ENCODE measurements at regions not wholly inside any gene's neighbourhood (a gene's known extent, or its start where the extent isn't known, plus 50 kb on each side); places are given as distances from the start of the nearest gene placed in this dataset.
"Not testable (repeated sequence)": the region's sequence is repeated elsewhere in the genome, so short reads cannot be mapped to it uniquely, and the experiment has no call there.

DNA sequence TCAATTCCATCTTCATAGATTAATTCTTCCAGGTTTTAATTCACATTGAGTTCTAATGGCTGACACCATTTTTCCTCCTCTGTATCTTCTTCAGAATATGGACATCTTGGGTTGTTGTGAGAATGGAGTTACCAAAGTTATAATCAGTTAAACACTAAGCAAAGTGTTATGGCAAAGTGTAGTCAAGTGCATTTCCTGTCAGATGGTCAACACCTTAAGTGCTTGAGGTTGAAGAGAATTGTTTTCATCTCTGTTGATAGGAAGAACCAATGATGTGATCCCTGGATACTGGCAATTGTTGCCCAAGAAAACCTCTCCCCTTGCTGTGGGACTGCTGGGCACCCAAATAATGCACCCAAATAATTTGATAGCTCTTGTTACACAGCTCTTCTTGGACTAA, 102.6 kb upstream of the SATB1 start:
- DNase-seq, result no peak

DNA sequence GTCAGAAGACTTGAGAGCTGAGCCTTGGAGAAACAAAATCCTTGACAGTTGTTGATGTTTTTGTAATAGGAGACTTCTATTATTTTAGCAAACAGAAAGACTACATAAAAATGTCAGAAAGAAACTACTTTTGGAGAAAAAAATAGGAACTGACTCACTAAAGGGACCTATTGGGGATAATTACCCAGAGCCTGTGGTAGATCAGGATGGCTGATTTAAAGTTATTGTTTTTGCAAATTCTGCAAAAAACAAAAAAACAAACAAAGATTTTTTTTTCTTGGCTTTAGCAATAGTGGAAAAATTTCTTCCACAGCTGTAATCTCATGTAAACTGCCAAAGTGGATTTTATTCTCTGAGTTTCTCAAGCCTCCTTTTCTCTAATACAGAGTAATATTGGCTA, 101.5 kb upstream of the SATB1 start:
- no peak for DNase-seq

DNA sequence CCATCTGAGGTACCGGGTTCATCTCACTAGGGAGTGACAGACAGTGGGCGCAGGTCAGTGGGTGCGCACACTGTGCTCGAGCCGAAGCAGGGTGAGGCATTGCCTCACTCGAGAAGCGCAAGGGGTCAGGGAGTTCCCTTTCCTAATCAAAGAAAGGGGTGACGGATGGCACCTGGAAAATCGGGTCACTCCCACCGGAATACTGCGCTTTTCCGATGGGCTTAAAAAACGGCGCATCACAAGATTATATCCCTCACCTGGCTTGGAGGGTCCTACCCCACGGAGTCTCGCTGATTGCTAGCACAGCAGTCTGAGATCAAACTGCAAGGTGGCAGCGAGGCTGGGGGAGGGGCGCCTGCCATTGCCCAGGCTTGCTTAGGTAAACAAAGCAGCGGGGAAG, 91.0 kb upstream of the SATB1 start:
- not testable (repeated sequence) for DNase-seq

DNA sequence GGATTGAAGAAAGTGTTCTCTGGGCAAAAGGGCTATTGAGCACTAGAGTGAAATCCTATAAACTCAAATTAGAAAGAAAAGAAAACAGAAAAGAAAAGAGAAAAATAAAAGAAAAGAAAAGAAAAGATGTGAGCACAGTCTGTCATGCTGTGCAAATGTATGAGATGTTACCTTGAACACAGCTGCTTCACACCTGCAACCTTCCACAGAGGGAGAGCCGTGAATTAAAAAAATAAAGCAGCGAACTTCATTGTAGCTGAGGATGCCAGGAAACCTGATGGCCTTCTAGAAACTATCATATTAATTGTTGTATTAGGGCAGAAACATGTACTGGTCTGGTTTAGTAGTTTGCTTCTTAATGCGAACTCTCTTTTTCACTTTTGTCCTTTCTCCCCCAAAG, 88.0 kb upstream of the SATB1 start:
- DNase-seq, result no peak

DNA sequence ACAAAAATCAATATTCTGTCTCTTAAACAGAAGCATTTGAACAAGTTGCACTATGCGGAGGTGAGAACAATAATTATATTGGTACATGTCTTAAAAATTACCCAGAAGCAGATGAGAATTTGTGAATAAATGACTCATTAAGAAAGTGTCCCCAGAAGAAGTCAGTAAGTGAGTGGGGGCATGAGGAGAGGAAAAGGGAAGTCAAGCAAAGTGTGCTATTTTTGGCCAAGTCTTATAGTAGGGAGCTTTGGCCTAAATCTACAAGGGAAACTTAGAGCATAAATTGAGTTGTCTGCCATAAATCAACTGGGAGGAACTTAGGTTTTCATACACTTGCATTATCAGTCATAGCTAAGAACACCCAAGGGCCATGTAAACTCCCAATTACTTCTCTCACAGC, 86.9 kb upstream of the SATB1 start:
- peak; percentile 67 for DNase-seq

DNA sequence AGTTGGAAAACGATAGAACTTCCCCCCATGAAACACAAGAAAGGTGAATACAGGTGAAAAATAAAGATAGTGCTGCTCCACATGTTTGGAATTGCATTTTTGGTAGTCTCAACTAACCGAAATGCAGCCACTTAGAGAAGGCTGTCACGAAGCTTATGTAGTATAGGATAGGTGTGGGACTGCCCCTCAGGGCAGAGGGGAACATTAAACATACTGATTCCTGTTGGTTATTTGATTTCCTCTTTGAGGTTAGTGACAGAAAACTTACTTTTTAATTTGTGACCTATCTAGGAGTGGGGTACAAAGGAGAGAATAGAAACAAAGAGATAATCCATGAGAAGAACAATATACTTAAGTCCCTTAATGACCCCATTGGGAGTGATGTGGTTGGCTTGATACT, 85.8 kb upstream of the SATB1 start:
- no peak for DNase-seq

DNA sequence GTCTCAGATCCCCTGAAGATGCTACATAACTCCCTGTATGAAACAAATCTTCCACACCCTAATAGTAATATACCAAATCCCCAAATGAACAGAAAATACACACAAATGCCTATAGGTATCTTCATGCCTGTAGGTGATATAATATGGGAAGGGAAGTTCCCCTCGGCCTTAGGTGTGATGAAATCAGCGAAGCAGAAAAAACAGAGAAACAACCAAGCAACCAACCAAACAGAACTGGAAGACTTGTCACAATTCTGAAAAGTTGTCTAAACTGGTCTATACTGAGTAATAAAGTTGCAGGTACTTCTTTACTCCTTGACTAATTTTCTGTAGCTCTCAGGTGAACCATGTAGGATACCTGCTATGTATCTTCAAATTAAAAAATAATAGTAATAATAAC, 82.2 kb upstream of the SATB1 start:
- no peak for DNase-seq

DNA sequence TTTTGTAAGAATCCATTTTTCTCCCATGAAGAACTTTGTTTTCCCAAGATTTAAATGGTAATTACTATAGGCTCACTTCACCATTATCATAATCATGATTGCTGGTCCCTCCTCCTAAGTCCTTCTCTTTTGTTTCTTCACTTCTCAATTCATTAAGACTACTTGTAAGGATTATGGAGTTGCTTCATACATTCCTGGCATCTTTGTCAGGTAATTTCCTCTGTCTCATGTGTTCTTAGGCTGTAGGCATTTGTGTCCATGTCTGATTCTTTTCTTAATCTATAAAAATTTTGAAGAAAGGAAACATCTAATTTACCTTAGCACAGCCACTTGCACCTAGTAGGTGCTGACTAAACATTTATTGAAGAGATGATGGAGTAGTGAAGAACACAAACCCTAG, 79.9 kb upstream of the SATB1 start:
- no peak for DNase-seq

DNA sequence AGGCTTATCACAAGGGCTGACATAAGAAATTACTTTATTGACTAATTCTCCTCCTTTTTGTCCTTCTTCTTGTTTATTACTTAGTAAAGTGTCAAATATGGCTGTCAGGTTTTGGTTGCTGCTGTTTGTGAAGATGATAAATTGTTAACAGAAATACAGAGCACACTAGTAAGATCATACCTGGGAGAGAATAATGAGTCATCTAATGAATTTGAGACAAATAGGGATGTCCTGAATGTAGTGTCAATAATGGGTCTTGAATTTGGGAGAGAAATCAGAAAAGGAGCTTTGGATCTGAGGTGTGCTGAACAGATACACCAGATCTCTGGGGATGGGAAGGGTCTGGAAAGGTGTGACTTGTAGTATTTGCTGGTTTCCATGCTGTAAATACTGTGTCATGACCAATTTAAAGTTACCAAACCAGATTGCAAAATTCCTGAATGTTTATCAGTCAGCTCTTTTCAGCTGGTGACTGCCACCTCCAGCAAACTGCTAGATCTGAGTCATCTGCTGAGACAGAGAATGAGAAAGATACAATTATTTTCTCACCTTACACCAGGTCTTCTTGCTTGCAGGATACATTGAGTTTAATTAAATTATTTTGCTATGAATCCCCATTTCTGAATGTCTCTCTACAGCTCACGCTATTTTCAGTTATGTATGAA, 76.7 kb upstream of the SATB1 start:
- DNase-seq, result peak; percentile 12

DNA sequence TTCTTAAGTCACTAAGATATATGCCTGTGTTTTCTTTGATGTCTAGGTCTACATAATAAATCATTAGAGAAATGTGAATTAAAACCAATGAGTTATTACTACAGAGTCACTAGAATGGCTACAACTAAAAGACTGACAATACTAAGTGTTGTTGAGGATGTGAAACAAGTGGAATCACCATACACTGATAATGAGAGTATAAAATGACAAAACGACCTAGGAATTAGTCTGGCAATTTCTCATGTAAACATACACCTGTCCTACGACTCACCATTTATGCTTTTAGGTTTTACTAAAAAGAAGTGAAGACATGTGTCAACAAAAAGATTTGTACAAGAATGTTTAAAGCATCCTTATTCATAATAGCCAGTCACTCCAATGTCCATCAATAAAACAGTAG, 75.2 kb upstream of the SATB1 start:
- DNase-seq, result no peak

DNA sequence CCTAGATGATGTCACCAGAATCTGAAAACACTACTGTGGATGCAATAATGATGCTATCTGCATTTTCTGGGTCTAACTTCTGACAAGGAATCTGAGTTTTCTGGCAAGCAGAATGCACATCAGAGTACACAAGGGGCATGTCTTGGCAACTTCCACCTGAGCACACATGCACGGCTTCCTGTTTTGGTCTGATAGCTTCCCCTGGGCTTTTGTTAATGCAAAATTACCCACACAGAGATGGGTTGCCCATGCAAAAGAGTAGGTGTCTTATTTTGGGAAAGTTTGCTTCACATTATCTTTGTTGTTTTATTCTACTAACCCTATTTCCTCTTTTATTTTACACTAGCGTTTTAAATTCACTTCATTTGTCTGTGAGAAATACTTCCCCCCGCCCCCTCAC, 74.2 kb upstream of the SATB1 start:
- DNase-seq, result peak; percentile 44

DNA sequence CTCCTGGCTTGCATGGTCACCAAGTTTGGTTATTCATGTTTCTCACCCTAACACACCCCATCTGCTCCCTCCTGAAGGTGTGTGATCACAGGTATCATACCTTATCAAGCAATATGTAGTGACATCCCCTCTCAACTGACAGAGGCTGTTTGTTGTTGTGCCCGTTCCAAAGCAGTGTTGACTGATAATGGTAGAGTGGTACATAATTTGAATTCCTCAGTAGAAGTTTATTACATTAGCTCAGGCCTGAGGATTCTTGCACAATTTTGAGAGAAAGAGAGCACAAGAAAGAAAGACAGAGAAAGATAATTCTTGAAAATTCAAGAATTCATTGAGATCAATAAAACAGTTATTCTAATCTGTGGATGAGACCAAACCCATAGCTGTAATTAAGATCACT, 69.1 kb upstream of the SATB1 start:
- DNase-seq, result no peak

DNA sequence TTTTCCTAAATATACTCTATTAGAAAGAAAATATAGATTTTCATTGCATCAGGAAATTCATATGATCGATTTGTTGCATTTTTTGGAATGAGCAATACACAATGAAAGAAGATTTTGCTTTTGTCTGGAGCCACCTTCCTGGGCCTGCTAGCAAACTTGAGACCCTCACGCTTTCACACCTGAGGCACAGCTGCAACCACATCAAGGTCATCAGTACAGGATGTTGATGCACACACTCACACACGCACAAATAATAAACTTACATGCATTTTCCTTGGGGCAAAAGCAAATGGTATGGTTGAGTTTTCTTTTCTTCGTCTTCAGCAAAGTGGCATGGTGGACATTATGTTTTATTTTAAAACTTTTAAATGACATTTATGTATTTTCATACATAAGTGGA, 64.8 kb upstream of the SATB1 start:
- DNase-seq, result no peak

DNA sequence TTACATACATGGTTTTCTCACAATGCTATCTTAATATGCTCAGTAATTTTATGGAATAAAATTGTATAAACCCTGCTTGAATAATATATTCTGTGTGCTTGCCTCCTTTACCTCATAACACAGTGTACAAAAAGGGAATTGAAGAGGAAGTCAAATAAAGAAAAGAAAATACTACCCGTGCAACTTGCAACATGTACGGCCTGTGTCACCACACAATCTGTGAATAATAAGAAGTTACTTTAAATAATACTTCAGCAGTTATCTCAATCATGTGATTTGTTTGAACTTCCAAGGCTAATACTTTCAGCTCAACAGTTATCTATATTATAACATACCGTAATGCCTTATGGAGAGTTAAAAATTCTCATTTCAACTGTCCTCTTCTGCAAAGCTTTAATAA, 58.1 kb upstream of the SATB1 start:
- peak; percentile 13 for DNase-seq

DNA sequence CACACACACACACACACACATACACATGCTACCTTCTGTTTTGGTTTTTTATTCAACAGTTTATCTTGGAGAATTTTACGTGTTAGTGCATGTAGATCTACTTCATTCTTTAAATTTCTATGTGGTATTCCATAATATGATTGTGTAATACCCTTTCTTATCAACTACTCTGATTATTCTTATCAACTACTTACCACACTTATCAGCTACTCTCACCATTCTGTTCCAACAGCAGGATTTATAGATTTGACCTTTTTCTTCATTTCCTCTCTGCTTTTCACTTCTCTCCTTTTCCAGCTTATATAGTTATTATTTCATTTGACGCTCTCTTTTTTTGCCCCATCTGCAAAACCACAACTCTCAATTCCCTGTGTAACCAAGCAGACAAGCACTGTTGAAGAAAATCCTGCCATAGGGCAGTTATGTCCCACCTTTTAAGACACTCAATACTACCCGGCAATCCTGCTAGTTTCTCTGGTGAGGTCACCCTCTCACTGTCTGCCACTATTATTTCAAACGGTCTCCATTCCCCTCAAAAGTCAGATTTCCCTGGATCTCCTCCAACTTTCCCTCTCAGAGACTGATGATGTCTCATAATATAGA, 56.9 kb upstream of the SATB1 start:
- DNase-seq, result peak; percentile 35

DNA sequence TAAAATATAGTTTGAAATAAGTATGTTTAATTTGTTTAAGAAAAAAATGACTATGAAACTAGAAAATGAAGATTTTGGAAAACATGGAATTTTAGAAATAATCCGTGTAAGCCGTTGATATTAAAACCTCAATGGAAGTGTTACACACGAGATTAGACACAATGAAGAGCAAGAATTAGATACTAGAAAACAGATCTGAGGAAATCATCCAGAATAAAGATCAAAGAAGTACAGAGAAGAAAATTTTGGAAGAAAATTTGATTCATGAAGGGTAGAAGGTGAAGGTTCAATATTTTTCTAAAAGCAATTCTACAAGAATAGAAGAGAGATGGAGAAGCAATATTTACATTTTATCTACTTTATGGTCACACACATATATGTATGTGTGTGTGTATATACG, 52.5 kb upstream of the SATB1 start:
- no peak for DNase-seq

All from hematopoietic multipotent progenitor cell treated with erythropoietin and hydrocortisone succinate and interleukin-3 and kit ligand, for 4 days (in vitro differentiated cells).